ENCODE measurements at regions not wholly inside any gene's neighbourhood (a gene's known extent, or its start where the extent isn't known, plus 50 kb on each side); places are given as distances from the start of the nearest gene placed in this dataset.

DNA sequence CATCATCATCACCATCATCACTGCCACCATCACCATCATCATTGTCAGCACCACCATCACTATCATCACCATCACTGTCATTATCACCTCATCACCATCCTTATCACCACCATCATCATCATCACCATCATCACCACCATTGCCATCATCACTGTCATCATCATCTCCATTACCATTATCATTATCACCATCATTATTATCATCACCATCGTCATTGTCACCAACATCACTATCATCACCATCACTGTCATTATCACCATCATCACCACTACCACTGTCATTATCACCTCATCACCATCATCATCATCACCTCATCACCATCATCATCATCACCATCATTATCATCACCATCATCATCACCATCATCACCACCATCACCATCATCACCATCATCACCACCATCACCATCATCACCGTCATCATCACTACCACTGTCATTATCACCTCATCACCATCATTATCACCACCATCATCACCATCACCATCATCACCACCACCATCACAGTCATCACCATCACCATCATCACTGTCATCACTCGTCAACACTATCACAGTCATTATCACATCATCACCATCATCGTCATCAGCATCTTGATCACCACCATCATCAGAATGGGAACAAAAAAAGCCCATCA is 191.1 kb downstream of the TTLL2 start:
- DNase-seq, result no peak

DNA sequence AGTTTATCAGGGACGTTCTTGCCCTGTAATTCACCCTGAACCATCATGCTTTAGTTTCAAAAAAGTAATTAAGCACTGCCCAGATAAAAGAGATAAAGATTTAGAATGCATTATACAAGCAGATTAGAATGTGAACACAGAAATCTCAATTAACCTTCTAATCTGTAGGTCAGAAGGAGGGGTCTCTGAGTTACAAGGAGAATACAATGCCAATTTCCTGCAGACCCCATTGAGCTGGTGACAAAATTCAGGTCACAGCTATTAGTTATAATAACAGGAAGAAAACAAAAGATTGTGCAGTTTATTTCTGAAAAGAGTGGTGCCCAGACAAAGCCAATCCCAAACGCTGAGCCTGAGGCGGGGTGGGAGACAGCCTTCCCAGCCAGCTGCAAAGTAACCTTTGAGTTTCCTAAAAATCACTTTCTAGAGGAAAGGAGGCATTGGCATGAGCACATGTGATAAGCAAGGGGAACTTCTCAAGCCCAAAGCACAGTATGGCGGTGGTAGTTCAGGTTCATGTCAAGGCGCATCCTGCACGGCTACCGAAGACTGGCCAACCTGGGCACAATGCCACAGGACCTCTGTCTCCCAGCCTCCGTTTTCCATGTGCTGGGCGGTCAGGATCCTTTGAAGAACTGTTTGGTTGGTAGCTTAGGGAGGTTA is 192.5 kb downstream of the TTLL2 start:
- DNase-seq, result no peak

DNA sequence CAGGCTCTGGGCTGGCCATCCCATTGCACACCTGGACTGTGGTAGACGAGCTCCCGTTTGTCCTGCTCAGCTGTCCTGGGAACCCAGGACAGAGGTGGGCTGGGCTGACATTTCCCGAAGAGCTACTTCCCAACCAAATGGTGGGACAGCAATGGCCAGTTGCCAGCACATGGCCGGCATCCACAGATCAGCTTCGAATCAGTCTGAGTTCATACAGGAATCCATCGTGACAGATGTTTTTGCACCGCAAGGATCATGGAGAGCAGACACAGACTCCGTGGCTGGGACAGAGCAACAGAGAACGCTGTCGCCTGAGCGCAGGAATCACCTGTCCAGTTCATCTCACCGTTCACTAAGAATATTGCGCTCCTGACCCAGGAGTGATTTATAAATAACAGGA is 198.5 kb downstream of the TTLL2 start:
- no peak for DNase-seq

DNA sequence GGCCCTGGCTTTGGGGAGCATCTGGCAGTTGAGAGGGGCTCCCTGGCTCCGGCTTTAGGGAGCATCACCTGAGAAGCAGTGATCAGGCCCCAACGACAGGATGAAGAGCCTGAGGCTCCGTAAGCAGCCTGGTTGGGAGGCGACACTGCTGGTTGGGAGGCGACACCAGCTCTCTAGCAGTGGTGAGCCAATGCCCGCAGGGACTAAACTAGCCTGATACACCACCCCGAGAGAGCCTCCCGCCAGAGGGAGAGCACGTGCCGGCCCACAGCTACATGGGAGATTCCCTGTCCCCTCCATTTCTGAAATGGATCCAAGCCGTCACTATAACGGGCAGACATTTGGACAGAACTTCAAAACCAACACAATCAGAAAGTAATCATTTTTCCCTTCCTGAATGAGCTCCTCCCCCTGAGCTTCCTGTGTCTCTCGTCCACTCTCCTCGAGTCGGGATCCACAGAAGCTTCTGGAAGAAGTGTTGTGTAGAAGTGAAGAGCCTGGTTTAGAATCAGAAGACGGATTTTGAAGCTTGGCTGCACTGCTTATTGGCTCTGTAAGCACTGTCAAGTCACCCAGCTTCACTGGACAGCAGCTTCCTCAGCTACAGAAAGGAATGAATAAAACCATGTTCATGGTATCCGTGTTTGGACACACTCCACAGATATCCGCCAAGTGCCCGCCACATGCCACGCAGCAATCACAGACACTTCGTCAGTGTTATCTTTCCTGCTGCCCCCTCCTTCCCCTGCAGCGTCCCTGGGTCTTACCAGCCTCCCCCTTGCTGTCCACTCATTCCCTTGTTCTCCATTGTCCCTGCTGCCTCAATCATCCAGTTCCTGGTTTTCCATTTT is 199.6 kb downstream of the TTLL2 start:
- DNase-seq, result no peak

DNA sequence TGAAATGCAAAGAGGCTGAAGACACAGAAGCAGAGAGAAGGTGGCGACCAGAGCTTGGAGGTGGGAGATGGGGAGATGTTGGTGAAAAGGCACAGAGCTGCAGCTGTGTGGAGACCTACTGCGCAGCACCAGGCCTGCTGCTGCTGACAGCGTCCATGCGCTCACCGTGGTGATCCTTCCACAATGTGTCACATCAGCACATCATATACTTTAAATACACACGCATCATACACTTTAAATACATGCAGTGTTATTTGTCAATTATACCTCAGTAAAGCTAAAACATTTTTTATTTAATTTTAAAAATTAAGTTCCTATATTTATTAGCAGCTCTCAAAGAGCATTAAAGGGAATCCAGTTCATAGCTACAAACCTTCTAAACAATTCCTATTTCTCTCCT is 200.9 kb downstream of the TTLL2 start:
- DNase-seq, result no peak

DNA sequence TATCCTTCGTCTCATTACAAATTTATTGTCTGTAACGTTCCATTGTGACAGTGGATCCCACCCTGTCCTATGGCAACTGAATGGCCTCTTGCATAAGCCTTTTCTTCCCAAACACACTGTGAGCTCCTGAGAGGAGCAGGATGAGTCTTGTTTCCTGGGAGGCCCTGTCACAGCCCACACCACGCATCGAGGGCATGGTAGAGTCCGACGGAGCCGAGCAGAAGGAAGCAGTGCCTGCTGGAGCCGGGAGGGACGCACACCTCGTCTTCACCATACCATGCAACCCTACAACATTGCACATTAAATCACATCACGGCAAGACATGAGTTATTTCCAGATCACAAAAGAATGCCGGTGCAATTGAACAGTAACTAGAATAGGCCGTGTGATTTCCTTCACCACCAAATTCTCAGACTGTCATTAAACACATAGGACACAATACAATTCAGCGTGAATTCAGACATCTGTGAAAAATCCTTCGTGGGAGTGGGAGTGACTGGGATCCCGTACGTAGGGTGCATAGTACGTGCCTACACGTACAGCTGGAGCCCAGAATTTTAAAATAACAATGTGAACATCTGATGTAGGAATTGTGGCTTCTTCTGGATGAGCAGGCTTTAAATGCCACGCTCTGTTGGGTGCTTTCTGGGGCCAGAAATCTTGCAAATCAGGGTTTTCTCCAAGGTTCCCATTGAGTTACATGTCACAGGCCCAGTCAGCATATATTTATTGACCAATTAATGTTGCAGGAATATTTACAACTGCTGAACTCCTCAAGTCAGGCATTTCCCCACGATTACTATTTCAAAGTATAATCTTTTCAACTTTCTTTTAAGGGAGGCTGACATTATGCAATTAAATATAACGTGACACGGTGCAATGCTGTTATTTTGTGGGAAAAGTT is 201.8 kb downstream of the TTLL2 start:
- no peak for DNase-seq

DNA sequence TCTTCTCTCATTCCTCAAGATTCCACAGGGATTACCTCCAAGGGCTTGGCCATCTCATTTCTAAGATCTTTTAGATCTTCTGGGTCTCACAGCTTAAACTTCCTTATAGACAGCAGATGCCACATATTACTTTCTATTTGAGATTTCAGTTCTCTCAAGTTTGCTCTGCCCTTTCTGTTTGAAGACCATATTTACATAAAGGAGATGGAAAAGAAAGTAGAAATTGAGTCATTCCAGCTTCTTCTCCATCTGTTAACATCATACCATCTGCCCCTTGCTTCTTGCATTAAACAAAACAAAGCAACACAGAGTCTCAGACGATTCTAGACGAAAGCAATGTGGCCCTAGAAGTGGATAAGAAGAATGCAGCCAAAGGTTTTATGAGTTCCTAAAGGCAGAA is 203.4 kb downstream of the TTLL2 start:
- no peak for DNase-seq

DNA sequence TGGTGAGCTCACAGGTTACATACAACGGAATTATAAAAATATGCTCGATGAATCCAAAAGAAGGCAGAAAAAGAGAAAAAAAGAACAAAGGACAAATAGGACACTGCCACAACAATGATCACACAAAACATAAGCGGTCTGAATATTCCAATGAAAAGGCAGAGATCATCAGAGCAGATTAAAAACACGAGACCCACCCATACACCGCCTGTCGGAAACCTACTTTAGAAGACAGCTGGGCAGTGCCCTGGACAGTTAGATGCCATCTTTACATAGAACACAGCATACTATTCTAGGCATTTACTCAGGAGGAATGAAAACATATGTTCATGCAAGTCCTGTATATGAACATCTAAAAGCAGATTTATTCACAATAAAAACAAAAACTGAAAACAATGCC is 204.1 kb downstream of the TTLL2 start:
- DNase-seq, result no peak

DNA sequence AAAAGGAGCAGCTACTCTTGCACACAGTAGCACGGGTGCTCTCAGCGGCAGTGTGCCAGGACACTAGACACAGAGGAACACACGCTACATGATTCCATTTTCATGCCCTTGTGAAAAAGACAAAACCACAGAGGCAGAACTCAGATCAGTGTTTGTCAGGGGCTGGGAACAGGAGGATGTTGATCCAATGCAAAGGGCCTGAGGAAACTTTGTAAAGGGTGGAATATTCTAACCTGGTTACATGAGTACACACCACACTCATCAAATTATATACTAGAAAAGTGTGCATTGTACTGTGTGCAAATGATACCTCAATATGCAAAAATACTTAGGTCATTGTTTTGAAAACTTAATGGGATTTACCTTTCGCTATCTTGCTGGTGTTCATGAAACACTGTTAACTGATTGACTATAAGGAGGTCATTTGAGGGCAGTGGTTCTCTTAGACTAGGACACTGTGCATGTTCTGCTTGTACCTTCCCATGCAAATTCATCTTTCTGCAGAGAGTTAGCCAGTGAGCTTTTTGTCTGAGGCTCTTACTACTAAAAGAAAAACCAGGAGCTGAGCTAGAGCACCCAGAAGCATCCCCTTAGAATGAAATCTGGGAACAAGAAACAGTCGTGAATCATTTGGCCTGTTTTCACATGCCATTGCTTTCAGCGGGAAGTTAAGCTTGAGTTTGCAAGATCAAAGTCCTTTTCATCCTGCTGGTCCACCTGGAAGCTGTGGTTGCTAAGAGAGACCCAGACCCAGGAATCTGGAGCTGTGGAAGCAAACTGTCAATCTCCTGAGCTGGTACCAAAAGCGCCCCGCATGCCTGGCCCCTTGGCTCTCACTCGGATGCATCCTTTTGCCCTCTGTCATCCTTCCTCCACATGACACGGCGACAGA is 204.8 kb downstream of the TTLL2 start:
- DNase-seq, result no peak

DNA sequence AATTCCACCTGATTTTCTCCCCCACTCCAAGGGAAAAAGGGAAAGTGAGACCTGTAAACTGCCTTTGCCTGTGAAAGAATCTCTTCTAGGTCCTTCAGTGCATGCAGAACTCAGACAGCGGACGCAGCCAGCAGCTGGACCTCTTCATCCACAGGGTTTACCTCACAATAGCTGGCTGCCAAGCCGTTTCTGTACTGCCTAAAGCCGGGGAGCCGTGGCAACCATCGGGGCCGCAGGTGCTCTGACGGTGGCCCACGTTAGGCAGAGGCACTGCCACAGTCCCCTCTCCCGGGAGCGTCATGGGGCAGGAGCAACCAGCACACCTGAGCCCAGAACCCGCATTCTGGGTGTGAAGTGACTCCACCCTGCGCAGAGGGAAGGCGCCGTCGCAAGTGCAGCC is 206.1 kb downstream of the TTLL2 start:
- no peak for DNase-seq

DNA sequence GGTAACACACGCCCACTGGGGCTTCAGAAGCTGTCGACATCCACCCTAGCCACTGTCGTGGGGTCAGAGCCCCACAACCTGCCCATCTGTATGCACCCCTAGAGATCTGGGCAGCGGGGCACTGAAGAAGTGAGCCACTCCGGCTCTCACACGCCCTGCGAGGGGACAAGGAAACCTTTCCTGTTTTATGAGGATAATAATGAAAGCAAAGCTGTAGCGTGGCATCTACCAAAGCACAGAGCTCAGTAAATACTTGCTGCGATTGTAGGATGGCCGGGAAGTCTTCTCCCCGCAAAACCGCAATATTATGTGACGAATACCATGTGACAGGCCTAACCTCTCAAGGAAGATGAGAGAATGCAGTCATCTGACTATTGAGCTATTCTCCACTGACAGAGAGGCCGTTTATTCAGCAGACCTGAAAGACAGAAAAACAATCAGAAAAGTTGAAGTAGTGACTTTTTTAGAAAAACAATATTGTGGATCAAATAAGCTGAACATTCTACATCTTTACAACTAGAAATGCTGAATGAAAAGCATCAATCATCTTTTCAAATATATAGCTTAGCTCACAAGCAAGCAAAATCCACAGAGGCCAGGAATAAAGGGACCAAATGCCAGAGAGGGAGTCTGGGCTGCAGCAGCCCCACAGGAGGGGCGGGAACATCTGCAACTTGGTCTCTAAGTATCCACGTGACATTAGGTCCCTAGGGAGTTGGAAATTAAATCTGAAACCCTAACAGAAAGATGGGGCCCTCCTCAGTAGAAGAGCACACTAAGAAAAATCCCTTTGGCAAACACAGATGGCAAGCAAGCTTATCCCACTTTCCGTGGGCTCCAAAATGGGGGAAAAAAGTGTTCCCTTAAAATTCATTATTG is 207.8 kb downstream of the TTLL2 start:
- DNase-seq, result no peak

DNA sequence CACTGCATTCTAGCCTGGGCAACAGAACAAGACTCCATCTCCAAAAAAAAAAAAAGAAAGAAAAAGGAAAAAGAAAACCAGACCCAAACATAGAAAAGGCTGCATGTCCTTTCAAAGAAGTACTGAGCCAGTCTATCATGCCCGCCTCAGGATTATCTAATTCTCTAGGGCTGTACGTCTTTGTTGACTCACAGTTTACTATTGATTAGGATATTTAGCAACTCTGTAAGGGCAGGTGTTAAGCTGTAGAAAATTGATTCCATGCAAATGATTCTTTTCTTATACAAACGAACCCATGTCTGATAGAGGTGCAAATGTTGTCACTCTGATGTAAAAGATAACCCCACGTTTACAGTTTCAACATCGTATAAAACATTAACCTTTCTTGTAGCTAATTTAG is 209.0 kb downstream of the TTLL2 start:
- DNase-seq, result no peak

DNA sequence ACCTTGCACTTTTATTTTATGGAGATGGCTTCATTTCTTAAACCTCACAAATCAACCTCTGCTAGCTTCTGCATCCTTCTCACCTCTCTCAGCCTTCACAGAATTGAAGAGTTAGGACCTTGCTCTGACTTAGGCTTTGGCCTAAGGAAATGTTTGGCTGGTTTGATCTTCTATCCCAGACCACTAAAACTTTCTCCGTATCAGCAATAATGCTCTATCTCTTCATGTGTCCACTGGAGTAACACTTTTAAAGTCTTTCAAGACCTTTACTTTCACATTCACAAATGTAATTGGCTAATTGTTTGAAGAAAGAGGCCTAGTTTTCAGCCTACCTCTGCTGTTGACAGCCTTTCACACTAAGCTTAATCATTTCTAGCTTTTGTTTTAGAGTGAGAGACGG is 212.9 kb downstream of the TTLL2 start:
- no peak for DNase-seq

DNA sequence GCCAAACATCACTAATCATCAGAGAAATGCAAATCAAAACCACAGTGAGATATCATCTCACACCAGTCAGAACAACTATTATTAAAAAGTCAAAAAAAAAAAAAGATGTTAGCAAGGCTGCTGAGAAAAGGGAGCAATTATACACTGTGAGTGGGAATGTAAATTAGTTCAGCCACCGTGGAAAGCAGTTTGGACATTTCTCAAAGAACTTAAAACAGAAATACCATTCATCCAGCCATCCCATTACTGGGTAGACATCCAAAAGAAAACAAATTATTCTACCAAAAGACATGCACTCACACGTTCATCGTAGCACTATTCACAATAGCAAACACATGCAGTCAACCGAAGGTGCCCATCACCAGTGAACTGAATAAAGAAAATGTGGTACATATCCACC is 213.9 kb downstream of the TTLL2 start:
- DNase-seq, result no peak

DNA sequence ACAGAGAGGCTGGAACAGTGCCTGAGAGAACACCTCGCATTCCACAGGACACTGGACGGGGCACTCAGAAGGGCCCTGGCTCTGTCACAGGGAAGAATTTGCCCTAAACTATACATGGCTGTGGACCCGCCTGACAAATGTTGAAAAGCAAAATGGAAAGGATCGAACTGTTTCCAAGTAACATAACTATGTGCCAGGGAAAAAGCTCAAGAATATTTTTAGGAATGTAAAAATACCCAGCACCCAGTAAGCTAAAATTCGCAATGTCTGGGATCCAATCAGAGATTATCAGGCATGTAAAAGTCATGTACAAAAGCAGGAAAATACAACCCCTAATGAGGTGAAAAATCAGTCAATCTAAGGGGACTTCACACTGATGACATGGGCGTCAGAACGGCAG is 215.9 kb downstream of the TTLL2 start:
- DNase-seq, result no peak

DNA sequence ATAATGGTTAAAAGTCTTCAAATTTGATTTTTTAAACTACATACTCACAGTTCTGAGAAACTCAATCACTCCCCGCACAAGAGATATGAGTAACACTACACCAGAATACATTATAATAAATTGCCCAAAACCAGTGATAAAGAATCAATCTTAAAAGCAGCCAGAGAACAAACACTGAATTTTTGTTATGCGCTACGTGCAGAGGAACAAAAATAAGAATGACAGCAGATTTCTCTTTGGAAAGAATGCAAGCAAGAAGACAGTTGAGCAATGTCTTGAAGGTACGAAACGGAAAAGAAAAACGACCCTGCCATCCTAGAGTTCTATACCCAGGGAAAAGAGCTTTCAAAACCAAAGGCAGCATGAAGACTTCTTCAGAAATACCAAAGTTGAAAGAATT is 216.7 kb downstream of the TTLL2 start:
- no peak for DNase-seq

DNA sequence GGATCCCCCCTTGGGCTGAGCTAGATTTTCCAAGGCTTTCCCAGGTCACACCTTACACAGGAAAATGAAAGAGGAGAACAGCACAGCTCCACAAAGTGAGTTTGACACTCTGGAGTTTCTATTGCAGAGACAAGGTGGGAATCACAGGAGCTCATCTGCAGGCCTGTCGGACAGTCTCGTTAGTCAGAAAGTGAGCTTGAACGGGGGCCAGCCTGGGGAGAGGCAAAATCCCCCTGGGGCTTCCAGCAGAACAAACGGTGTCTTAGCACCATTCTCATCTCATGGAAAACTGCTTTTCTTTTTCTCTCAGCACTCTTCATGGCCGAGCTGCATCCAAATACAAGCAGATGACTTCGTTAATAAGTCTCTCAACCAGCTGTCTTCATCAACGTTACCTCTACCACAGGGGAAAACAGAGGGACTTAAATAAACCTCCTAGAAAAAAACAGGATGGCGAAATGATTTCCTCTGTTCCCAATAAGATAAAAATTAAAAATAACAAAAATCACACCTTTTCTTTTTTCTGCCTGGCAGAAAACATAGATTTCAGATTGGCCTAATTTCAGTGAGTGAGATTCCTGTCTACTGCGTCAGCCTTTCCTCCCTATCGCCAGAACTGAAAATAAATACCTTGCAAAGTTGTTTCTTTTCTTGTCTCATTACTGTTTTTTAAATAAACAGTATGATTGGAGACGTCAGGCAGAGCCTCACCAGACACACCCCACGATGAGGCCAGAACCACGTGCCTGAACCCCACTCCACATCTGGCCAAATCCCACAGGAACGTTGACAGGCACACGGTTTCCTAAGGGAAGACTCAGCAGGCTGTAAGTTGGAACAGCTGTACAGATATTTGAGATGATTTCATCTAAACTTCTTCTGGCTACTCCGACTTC is 219.0 kb downstream of the TTLL2 start:
- DNase-seq, result no peak

DNA sequence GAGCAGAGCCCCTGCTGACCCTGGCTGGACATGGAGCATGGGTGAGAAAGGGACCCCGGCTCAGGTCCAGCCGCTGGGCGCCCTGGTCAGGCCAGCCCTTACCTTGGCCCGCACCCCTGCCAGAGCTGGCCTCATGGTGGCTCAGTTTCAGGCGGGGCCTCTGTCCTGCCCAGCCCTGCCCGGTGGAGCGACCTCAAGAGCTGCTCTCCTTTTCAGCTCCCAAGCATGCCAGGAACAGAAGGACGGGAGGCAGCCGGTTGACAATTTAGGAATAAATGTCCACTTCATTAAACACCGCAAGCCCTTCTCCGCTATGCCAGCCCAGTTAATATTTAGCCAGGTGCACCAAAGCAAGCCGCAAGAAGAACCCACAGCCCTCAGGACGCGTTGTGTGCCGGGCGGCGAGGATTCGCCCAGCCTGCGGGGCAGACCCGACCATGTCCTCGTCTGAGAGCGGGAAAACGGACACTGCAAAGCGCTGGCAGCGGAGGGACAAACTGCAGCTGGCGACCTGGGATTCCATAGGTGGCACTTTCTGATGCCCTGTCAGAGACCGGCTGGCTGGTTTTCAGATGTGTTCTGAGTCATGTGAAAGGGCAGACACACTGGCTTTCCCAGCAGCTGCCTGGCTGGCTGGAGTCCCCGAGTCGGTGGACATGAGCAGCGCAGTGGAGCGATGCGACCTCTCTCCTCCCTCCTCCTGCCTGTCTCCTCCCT is 221.9 kb downstream of the TTLL2 start:
- DNase-seq, result no peak

DNA sequence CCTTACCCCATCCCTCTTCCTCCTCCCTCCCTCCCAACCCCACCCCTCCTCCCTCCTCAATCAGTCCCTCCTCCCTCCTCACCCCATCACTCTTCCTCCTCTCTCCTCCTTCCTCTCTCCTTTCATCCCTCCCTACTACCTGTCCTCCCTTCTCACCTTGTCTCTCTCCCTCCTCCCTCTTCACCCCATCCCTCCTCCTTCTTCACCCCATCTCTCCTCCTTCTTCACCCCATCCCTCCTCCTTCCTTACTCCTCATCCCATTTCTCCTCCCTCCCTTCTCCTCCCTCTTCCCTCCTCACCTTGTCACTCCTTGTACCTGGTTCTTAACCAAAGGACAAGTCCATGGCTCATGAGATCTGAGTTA is 222.4 kb downstream of the TTLL2 start:
- DNase-seq, result no peak
